Naive thymus-derived CD4-positive, alpha-beta T cell (primary cell): ENCODE measurements at regions not wholly inside any gene's neighbourhood (a gene's known extent, or its start where the extent isn't known, plus 50 kb on each side); places are given as distances from the start of the nearest gene placed in this dataset.

Experiments used
- ATAC-seq: fragments of 150-1000 bp; cut with Tn5 transposase; 2 replicates; pipeline ENCODE4 v1.10.0; 2021; ENCODE audit warnings: mild to moderate bottlenecking, moderate library complexity
- CTCF ChIA-PET: fragments of 350-600 bp; sonication (Branson Sonifier 250); formaldehyde crosslinking; loops from one replicate; lab custom pipeline; 2021; ENCODE audit warnings: antibody characterized with exemption; lab: Charles Lee
- POLR2A ChIA-PET: fragments of 350-600 bp; sonication (Branson Sonifier 250); formaldehyde crosslinking; loops from one replicate; lab custom pipeline; 2021; ENCODE audit warnings: antibody characterized with exemption, inconsistent platforms; lab: Charles Lee
- DNase-seq, 9 donors: peaks; one replicate each; pipeline versions ENCODE4 v3.0.0 to v3.0.0-alpha.2; 2020 to 2022; ENCODE audit warnings: mixed read lengths in 1 of 9
- H3K27ac ChIP-seq: one replicate; pipeline ENCODE4 v1.7.0; 2013; ENCODE audit warnings: mild to moderate bottlenecking, low read depth, low read length, moderate library complexity
- H3K27me3 ChIP-seq, 2 donors: one replicate each; pipeline ENCODE4 v1.7.0; 2013; ENCODE audit warnings: low read length in 2 of 2, mild to moderate bottlenecking in 2 of 2, moderate library complexity in 2 of 2; ENCODE audit not compliant: control insufficient read depth in 2 of 2, insufficient read depth in 2 of 2
- H3K36me3 ChIP-seq, 3 experiments: 1 replicate in 2 of 3; 2 replicates in 1 of 3; pipeline ENCODE4 v1.7.0; 2013; ENCODE audit warnings: low read length in 3 of 3, mild to moderate bottlenecking in 3 of 3, moderate library complexity in 1 of 3; ENCODE audit not compliant: insufficient read depth in 3 of 3, control insufficient read depth in 2 of 3
- H3K4me1 ChIP-seq, 2 donors: one replicate each; pipeline ENCODE4 v1.7.0; 2013; ENCODE audit warnings: low read length in 2 of 2, mild to moderate bottlenecking in 2 of 2, moderate library complexity in 1 of 2; ENCODE audit not compliant: control insufficient read depth in 2 of 2, insufficient read depth in 2 of 2
- H3K4me3 ChIP-seq: 2 replicates; pipeline ENCODE4 v1.7.0; 2013; ENCODE audit warnings: mild to moderate bottlenecking, low read length
- H3K9me3 ChIP-seq, 3 experiments: 1 replicate in 2 of 3; 2 replicates in 1 of 3; pipeline ENCODE4 v1.7.0; 2013; ENCODE audit warnings: low read length in 3 of 3; ENCODE audit not compliant: control insufficient read depth in 2 of 3
- H3K27ac Mint-ChIP-seq, 9 donors: one replicate each; pipeline ENCODE4 v1.8.0; 2020 to 2022; ENCODE audit warnings: mixed read lengths in 9 of 9, mild to moderate bottlenecking in 8 of 9, moderate library complexity in 5 of 9, inconsistent platforms in 2 of 9
- H3K27me3 Mint-ChIP-seq, 5 donors: one replicate each; pipeline ENCODE4 v1.8.0; 2021 to 2022; ENCODE audit warnings: mixed read lengths in 5 of 5, mild to moderate bottlenecking in 1 of 5
- H3K36me3 Mint-ChIP-seq, 5 donors: one replicate each; pipeline ENCODE4 v1.8.0; 2020 to 2022; ENCODE audit warnings: mixed read lengths in 5 of 5, mild to moderate bottlenecking in 3 of 5, inconsistent platforms in 1 of 5
- H3K4me1 Mint-ChIP-seq, 7 donors: one replicate each; pipeline ENCODE4 v1.8.0; 2020 to 2022; ENCODE audit warnings: mixed read lengths in 7 of 7, mild to moderate bottlenecking in 3 of 7, inconsistent platforms in 1 of 7
- H3K4me3 Mint-ChIP-seq, 10 donors: one replicate each; pipeline ENCODE4 v1.8.0; 2020 to 2022; ENCODE audit warnings: mild to moderate bottlenecking in 10 of 10, mixed read lengths in 10 of 10, moderate library complexity in 6 of 10, inconsistent platforms in 2 of 10
- H3K9me3 Mint-ChIP-seq, 11 donors: one replicate each; pipeline ENCODE4 v1.8.0; 2020 to 2022; ENCODE audit warnings: mixed read lengths in 11 of 11, mild to moderate bottlenecking in 4 of 11, inconsistent platforms in 1 of 11, moderate library complexity in 1 of 11
- intact Hi-C, 2 donors: fragments of 100-400 bp; cut with micrococcal nuclease; formaldehyde crosslinking; loops; one replicate each; pipeline ENCODE4 v1.15.1; 2023

GRCh38 chr1:195326325-195326724 is 1281.9 kb downstream of the KCNT2 start:
- no peaks in the 10 kb centered on the region for H3K36me3 ChIP-seq
- no peak overlapping the region for H3K27ac Mint-ChIP-seq
- H3K27me3 Mint-ChIP-seq: no peaks in the 10 kb centered on the region
- H3K27me3 ChIP-seq: no peaks in the 10 kb centered on the region
- POLR2A ChIA-PET: no interaction called here
- no peak overlapping the region for H3K27ac ChIP-seq
- no peaks in the 10 kb centered on the region for H3K9me3 ChIP-seq
- intact Hi-C loops: no loop called here
- DNase-seq (no peak), ATAC-seq (no peak)
- no peaks in the 10 kb centered on the region for H3K4me1 ChIP-seq
- no peaks in the 10 kb centered on the region for H3K36me3 Mint-ChIP-seq
- no peak overlapping the region for H3K4me3 Mint-ChIP-seq
- peaks cover 0 to 34% (median 2%) of the 10 kb centered on the region in 11 donors for H3K9me3 Mint-ChIP-seq
- no peak overlapping the region for H3K4me3 ChIP-seq
- CTCF ChIA-PET: no interaction called here
- no peaks in the 10 kb centered on the region for H3K4me1 Mint-ChIP-seq

DNA sequence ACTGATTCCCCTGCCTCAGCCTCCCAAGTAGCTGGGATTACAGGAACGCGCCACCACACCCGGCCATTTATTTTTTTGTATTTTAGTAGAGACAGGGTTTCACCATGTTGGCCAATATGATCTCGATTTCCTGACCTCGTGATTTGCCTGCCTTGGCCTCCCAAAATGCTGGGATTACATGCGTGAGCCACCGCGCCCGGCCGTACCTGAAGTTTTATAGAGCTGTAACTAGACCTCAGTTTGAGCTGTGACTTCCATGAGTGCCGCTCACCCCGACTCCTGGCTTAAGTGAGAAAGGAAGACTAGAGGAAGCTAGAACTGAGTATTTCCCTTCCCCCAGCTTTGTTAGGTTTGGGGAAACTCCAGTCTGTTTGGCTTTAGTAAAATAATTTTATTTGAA is 1283.1 kb downstream of the KCNT2 start:
- Histone ChIP-seq H3K27me3 (no peaks in the 10 kb centered on the region), H3K4me1 (no peaks in the 10 kb centered on the region), H3K27ac (no peak overlapping the region), H3K9me3 (no peaks in the 10 kb centered on the region), H3K4me3 (no peak overlapping the region), H3K36me3 (no peaks in the 10 kb centered on the region)
- Mint-ChIP-seq H3K9me3 (peaks cover 0 to 35% (median 2%) of the 10 kb centered on the region in 11 donors), H3K27ac (no peak overlapping the region), H3K4me1 (no peaks in the 10 kb centered on the region), H3K4me3 (no peak overlapping the region), H3K27me3 (no peaks in the 10 kb centered on the region), H3K36me3 (no peaks in the 10 kb centered on the region)
- ATAC-seq: no peak
- CTCF ChIA-PET: no interaction called here
- no peak for DNase-seq
- POLR2A ChIA-PET: no interaction called here
- intact Hi-C loops: no loop called here

- H3K27ac ChIP-seq: no peak overlapping the region
- Mint-ChIP-seq H3K27me3 (no peaks in the 10 kb centered on the region), H3K9me3 (peaks cover 0 to 5% (median 0%) of the 10 kb centered on the region in 11 donors), H3K36me3 (no peaks in the 10 kb centered on the region), H3K4me1 (no peaks in the 10 kb centered on the region), H3K4me3 (no peak overlapping the region), H3K27ac (no peak overlapping the region)
- POLR2A ChIA-PET: no interaction called here
- CTCF ChIA-PET: no interaction called here
- H3K4me3 ChIP-seq: no peak overlapping the region
- ATAC-seq (no peak), DNase-seq (no peak)
- H3K9me3 ChIP-seq: no peaks in the 10 kb centered on the region
- no peaks in the 10 kb centered on the region for H3K4me1 ChIP-seq
- no peaks in the 10 kb centered on the region for H3K36me3 ChIP-seq
- intact Hi-C loops: no loop called here
- no peaks in the 10 kb centered on the region for H3K27me3 ChIP-seq
Measured at GRCh38 chr1:195306281-195306680, 1302.0 kb downstream of the KCNT2 start.

GRCh38 chr1:195294911-195295310 is 1313.3 kb downstream of the KCNT2 start:
- Histone ChIP-seq H3K4me1 (no peaks in the 10 kb centered on the region), H3K27me3 (no peaks in the 10 kb centered on the region), H3K4me3 (no peak overlapping the region), H3K9me3 (no peaks in the 10 kb centered on the region), H3K27ac (no peak overlapping the region), H3K36me3 (no peaks in the 10 kb centered on the region)
- Mint-ChIP-seq H3K4me1 (no peaks in the 10 kb centered on the region), H3K4me3 (no peak overlapping the region), H3K27ac (no peak overlapping the region), H3K27me3 (no peaks in the 10 kb centered on the region), H3K9me3 (no peaks in the 10 kb centered on the region), H3K36me3 (no peaks in the 10 kb centered on the region)
- DNase-seq (no peak), ATAC-seq (no peak)
- ChIA-PET POLR2A (no interaction called here), CTCF (no interaction called here)
- intact Hi-C loops: no loop called here

DNA sequence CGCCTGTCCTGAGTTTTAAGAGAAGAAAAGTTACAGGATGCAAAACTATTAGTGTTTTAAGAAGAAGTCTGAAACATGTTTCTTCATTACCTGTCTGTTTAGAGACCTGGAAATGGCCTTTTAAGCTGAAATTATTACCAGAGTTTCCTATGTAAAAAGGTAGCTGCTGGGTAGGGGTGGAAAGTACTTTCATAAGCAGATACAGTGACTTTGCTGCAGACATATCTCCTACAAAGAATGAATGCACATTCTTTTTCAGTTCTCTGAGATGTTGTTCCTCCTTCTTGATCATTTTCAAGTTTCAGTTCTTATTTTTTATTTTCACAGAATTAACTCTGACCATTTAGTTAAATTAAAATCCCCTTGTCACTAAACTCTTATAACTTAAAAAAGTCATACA is 1329.6 kb downstream of the KCNT2 start:
- no peak overlapping the region for H3K4me3 ChIP-seq
- no peak overlapping the region for H3K27ac ChIP-seq
- ATAC-seq: no peak
- DNase-seq: no peak
- Mint-ChIP-seq H3K9me3 (peaks cover 0 to 5% (median 0%) of the 10 kb centered on the region in 11 donors), H3K4me3 (no peak overlapping the region), H3K36me3 (no peaks in the 10 kb centered on the region), H3K27ac (no peak overlapping the region), H3K4me1 (no peaks in the 10 kb centered on the region), H3K27me3 (no peaks in the 10 kb centered on the region)
- no peaks in the 10 kb centered on the region for H3K4me1 ChIP-seq
- no peaks in the 10 kb centered on the region for H3K9me3 ChIP-seq
- ChIA-PET CTCF (no interaction called here), POLR2A (no interaction called here)
- no peaks in the 10 kb centered on the region for H3K36me3 ChIP-seq
- intact Hi-C loops: no loop called here
- no peaks in the 10 kb centered on the region for H3K27me3 ChIP-seq

GRCh38 chr1:195275710-195276109 is 1332.5 kb downstream of the KCNT2 start:
- H3K4me1 ChIP-seq: no peaks in the 10 kb centered on the region
- DNase-seq (no peak), ATAC-seq (no peak)
- intact Hi-C loops: no loop called here
- H3K36me3 ChIP-seq: no peaks in the 10 kb centered on the region
- peaks cover 0 to 10% (median 0%) of the 10 kb centered on the region in 11 donors for H3K9me3 Mint-ChIP-seq
- no peaks in the 10 kb centered on the region for H3K27me3 ChIP-seq
- H3K36me3 Mint-ChIP-seq: no peaks in the 10 kb centered on the region
- ChIA-PET POLR2A (no interaction called here), CTCF (no interaction called here)
- H3K27ac ChIP-seq: no peak overlapping the region
- no peak overlapping the region for H3K4me3 Mint-ChIP-seq
- no peaks in the 10 kb centered on the region for H3K9me3 ChIP-seq
- H3K27me3 Mint-ChIP-seq: no peaks in the 10 kb centered on the region
- H3K4me1 Mint-ChIP-seq: no peaks in the 10 kb centered on the region
- H3K4me3 ChIP-seq: no peak overlapping the region
- H3K27ac Mint-ChIP-seq: no peak overlapping the region

DNA sequence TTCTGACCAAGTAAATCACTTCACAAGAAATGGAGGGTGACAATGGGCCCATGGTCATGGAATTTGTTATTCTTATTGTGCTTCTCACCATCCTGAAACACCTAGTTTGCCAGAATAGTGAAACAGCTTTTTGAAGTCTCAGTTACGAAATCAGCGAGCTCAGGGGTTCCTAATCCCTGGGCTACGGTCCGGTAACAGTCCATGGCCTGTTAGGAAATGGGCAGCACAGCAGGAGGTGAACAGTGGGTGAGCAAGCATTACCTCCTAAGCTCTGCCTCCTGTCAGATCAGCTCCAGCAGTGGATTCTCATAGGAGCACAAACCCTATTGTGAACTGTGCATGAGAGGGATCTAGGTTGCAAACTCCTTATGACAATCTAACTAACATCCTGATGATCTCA is 1356.3 kb downstream of the KCNT2 start:
- ATAC-seq (no peak), DNase-seq (no peak)
- Mint-ChIP-seq H3K4me3 (no peak overlapping the region), H3K36me3 (no peaks in the 10 kb centered on the region), H3K9me3 (peaks cover 0 to 4% (median 0%) of the 10 kb centered on the region in 11 donors), H3K27me3 (no peaks in the 10 kb centered on the region), H3K4me1 (no peaks in the 10 kb centered on the region), H3K27ac (no peak overlapping the region)
- Histone ChIP-seq H3K4me1 (no peaks in the 10 kb centered on the region), H3K27me3 (no peaks in the 10 kb centered on the region), H3K4me3 (no peak overlapping the region), H3K36me3 (no peaks in the 10 kb centered on the region), H3K9me3 (no peaks in the 10 kb centered on the region), H3K27ac (no peak overlapping the region)
- ChIA-PET CTCF (no interaction called here), POLR2A (no interaction called here)
- intact Hi-C loops: no loop called here
